ENCODE measurements at regions not wholly inside any gene's neighbourhood (a gene's known extent, or its start where the extent isn't known, plus 50 kb on each side); places are given as distances from the start of the nearest gene placed in this dataset.

GRCh38 chr1:208741296-208741695 lies 497.1 kb upstream of the PLXNA2 start:
- no peak for FAIRE-seq

- no peak for FAIRE-seq
These were observed 499.2 kb upstream of the PLXNA2 start for GRCh38 chr1:208743361-208743760.

GRCh38 chr1:208747979-208748378 lies 503.8 kb upstream of the PLXNA2 start:
- no peak for FAIRE-seq

- FAIRE-seq, result no peak
These were observed 504.4 kb upstream of the PLXNA2 start for GRCh38 chr1:208748387-208749165.

- FAIRE-seq, result no peak
These were observed 512.3 kb upstream of the PLXNA2 start for GRCh38 chr1:208756339-208756981.

- FAIRE-seq, result no peak
These were observed 513.7 kb upstream of the PLXNA2 start for GRCh38 chr1:208757846-208758245.

GRCh38 chr1:208759255-208759654 lies 515.1 kb upstream of the PLXNA2 start:
- no peak for FAIRE-seq

GRCh38 chr1:208763971-208764370 lies 519.8 kb upstream of the PLXNA2 start:
- no peak for FAIRE-seq

GRCh38 chr1:208766832-208767231 lies 522.6 kb upstream of the PLXNA2 start:
- FAIRE-seq, result no peak

- no peak for FAIRE-seq
These were observed 523.6 kb upstream of the PLXNA2 start for GRCh38 chr1:208767816-208768215.

- FAIRE-seq, result no peak
These were observed 528.7 kb upstream of the PLXNA2 start for GRCh38 chr1:208772891-208773290.

GRCh38 chr1:208775841-208776240 lies 531.7 kb upstream of the PLXNA2 start:
- FAIRE-seq, result no peak

GRCh38 chr1:208778417-208778816 lies 534.2 kb upstream of the PLXNA2 start:
- no peak for FAIRE-seq

- no peak for FAIRE-seq
These were observed 537.3 kb upstream of the PLXNA2 start for GRCh38 chr1:208781391-208782045.

GRCh38 chr1:208782186-208782585 lies 538.0 kb upstream of the PLXNA2 start:
- no peak for FAIRE-seq

GRCh38 chr1:208785629-208786028 lies 541.4 kb upstream of the PLXNA2 start:
- no peak for FAIRE-seq

- no peak for FAIRE-seq
These were observed 543.0 kb upstream of the PLXNA2 start for GRCh38 chr1:208787219-208787618.

- FAIRE-seq, result no peak
These were observed 543.9 kb upstream of the PLXNA2 start for GRCh38 chr1:208788013-208788540.

GRCh38 chr1:208791456-208791855 lies 547.3 kb upstream of the PLXNA2 start:
- FAIRE-seq, result no peak

GRCh38 chr1:208793861-208794345 lies 549.7 kb upstream of the PLXNA2 start:
- FAIRE-seq, result no peak

- FAIRE-seq, result no peak
These were observed 555.0 kb upstream of the PLXNA2 start for GRCh38 chr1:208799186-208799585.

GRCh38 chr1:208803011-208803811 lies 559.0 kb upstream of the PLXNA2 start:
- no peak for FAIRE-seq

Measured in A204.1 (cell line).